ENCODE measurements at regions not wholly inside any gene's neighbourhood (a gene's known extent, or its start where the extent isn't known, plus 50 kb on each side); places are given as distances from the start of the nearest gene placed in this dataset.

- H3K4me2 ChIP-seq (ENCODE audit: low read length) = no peak overlapping the region
- H3K4me1 ChIP-seq (ENCODE audit: insufficient read depth, low read length, severe bottlenecking) = no peaks in the 10 kb centered on the region
- TF ChIP-seq CTCF (IDR thresholded peaks at IDR 0.05; ENCODE audit: low read length) = no peak
- no peak for TF ChIP-seq EZH2 (IDR thresholded peaks at IDR 0.05; ENCODE audit: borderline replicate concordance, low read length)
- no peaks in the 10 kb centered on the region for H3K9me2 ChIP-seq (ENCODE audit: low read depth, low read length)
- no peaks in the 10 kb centered on the region for H3K9me3 ChIP-seq (ENCODE audit: low read length)
- no peaks in the 10 kb centered on the region for H3K27me3 ChIP-seq (ENCODE audit: insufficient read depth, low read length)
- no peaks in the 10 kb centered on the region for H3F3A ChIP-seq (ENCODE audit: insufficient read depth, low read length)
- H2AFZ ChIP-seq (ENCODE audit: low read length) = no peak overlapping the region
- no peak overlapping the region for H3K27ac ChIP-seq (ENCODE audit: low read depth, low read length, poor library complexity, severe bottlenecking)
- no peak overlapping the region for H3K9ac ChIP-seq (ENCODE audit: low read length)
- no peaks in the 10 kb centered on the region for H3K79me2 ChIP-seq (ENCODE audit: insufficient read depth, low read length)
- H3K36me3 ChIP-seq (ENCODE audit: insufficient read depth, low read length) = no peaks in the 10 kb centered on the region
- no peaks in the 10 kb centered on the region for H4K20me1 ChIP-seq (ENCODE audit: insufficient read depth, low read length)
- no peak overlapping the region for H3K4me3 ChIP-seq (ENCODE audit: low read depth, low read length, poor library complexity, severe bottlenecking)
Observed at GRCh38 chr2:184205048-184205596, 393.2 kb upstream of the ZNF804A start.

GRCh38 chr2:184206045-184206444 lies 392.3 kb upstream of the ZNF804A start:
- H3K36me3 ChIP-seq (ENCODE audit: insufficient read depth, low read length) = no peaks in the 10 kb centered on the region
- H2AFZ ChIP-seq (ENCODE audit: low read length) = no peak overlapping the region
- no peak overlapping the region for H3K27ac ChIP-seq (ENCODE audit: low read depth, low read length, poor library complexity, severe bottlenecking)
- no peak overlapping the region for H3K4me3 ChIP-seq (ENCODE audit: low read depth, low read length, poor library complexity, severe bottlenecking)
- H3K9ac ChIP-seq (ENCODE audit: low read length) = no peak overlapping the region
- TF ChIP-seq EZH2 (IDR thresholded peaks at IDR 0.05; ENCODE audit: borderline replicate concordance, low read length) (no peak), CTCF (IDR thresholded peaks at IDR 0.05; ENCODE audit: low read length) (no peak)
- no peaks in the 10 kb centered on the region for H3F3A ChIP-seq (ENCODE audit: insufficient read depth, low read length)
- H4K20me1 ChIP-seq (ENCODE audit: insufficient read depth, low read length) = no peaks in the 10 kb centered on the region
- H3K79me2 ChIP-seq (ENCODE audit: insufficient read depth, low read length) = no peaks in the 10 kb centered on the region
- H3K9me2 ChIP-seq (ENCODE audit: low read depth, low read length) = no peaks in the 10 kb centered on the region
- no peaks in the 10 kb centered on the region for H3K27me3 ChIP-seq (ENCODE audit: insufficient read depth, low read length)
- no peaks in the 10 kb centered on the region for H3K9me3 ChIP-seq (ENCODE audit: low read length)
- H3K4me1 ChIP-seq (ENCODE audit: insufficient read depth, low read length, severe bottlenecking) = no peaks in the 10 kb centered on the region
- no peak overlapping the region for H3K4me2 ChIP-seq (ENCODE audit: low read length)

GRCh38 chr2:184210329-184210728 lies 388.0 kb upstream of the ZNF804A start:
- no peak overlapping the region for H3K4me3 ChIP-seq (ENCODE audit: low read depth, low read length, poor library complexity, severe bottlenecking)
- H3K36me3 ChIP-seq (ENCODE audit: insufficient read depth, low read length) = no peaks in the 10 kb centered on the region
- H3K9me3 ChIP-seq (ENCODE audit: low read length) = 0 out of 2 replicates have a peak, but pooled peaks cover 3% of the 10 kb centered on the region
- no peak overlapping the region for H3K27ac ChIP-seq (ENCODE audit: low read depth, low read length, poor library complexity, severe bottlenecking)
- no peaks in the 10 kb centered on the region for H3K79me2 ChIP-seq (ENCODE audit: insufficient read depth, low read length)
- H3K4me1 ChIP-seq (ENCODE audit: insufficient read depth, low read length, severe bottlenecking) = no peaks in the 10 kb centered on the region
- no peaks in the 10 kb centered on the region for H3K27me3 ChIP-seq (ENCODE audit: insufficient read depth, low read length)
- H2AFZ ChIP-seq (ENCODE audit: low read length) = no peak overlapping the region
- no peak overlapping the region for H3K4me2 ChIP-seq (ENCODE audit: low read length)
- no peaks in the 10 kb centered on the region for H4K20me1 ChIP-seq (ENCODE audit: insufficient read depth, low read length)
- no peaks in the 10 kb centered on the region for H3F3A ChIP-seq (ENCODE audit: insufficient read depth, low read length)
- no peaks in the 10 kb centered on the region for H3K9me2 ChIP-seq (ENCODE audit: low read depth, low read length)
- H3K9ac ChIP-seq (ENCODE audit: low read length) = no peak overlapping the region
- TF ChIP-seq CTCF (IDR thresholded peaks at IDR 0.05; ENCODE audit: low read length) (no peak), EZH2 (IDR thresholded peaks at IDR 0.05; ENCODE audit: borderline replicate concordance, low read length) (no peak)

Measured in OCI-LY1 (cell line).